Muscle of arm (tissue), 1 donor: ENCODE measurements at regions not wholly inside any gene's neighbourhood (a gene's known extent, or its start where the extent isn't known, plus 50 kb on each side); places are given as distances from the start of the nearest gene placed in this dataset.

Source experiments
- DNase-seq: peaks from one replicate; pipeline ENCODE4 v3.0.0-alpha.2; 2013

- no peak for DNase-seq
Observed at GRCh38 chr3:76349715-76350480, 564.5 kb upstream of the ZNF717 start.

- no peak for DNase-seq
Observed at GRCh38 chr3:76352051-76352450, 566.7 kb upstream of the ZNF717 start.

GRCh38 chr3:76352511-76353284 lies 567.3 kb upstream of the ZNF717 start:
- DNase-seq, result no peak

DNA sequence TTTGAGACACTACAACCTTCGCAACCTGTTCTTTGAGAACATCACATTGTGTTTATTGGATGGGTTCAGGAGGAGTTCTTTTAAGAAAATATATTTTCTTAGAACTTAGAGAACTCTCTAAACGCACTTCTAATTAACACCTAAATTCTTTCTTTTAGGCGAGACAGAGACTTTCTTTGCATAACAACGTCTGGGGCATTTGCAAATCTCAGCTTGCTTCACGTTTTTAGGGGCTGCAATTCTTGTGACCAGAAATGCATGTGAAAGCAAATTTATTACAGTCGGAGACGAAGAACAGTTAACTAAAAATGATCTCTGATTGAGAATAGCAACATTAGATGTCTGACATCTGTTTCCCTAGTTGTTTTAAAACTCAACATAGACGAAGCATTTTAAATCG lies 568.3 kb upstream of the ZNF717 start:
- DNase-seq, result no peak

- no peak for DNase-seq
Observed at GRCh38 chr3:76361010-76361409, 575.7 kb upstream of the ZNF717 start.

GRCh38 chr3:76362643-76363042 lies 577.3 kb upstream of the ZNF717 start:
- no peak for DNase-seq

DNA sequence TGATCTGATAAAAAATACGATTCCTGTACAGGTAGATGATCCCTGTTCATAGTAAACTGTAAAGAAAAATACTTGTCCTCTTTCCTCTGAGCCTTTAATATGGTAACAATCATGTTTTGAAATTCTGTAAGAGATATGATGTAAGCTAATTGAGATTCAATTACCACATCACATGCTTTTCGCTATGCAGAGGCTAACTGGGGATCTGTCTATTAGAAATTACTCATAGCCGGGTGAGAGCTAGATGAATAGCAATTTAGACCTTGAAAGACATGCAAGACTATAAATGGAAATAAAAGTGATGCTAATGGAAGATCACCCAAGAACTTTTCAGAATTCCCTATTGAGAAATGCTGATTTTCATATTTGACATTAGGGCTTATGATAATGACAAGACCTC lies 579.9 kb upstream of the ZNF717 start:
- DNase-seq, result no peak

DNA sequence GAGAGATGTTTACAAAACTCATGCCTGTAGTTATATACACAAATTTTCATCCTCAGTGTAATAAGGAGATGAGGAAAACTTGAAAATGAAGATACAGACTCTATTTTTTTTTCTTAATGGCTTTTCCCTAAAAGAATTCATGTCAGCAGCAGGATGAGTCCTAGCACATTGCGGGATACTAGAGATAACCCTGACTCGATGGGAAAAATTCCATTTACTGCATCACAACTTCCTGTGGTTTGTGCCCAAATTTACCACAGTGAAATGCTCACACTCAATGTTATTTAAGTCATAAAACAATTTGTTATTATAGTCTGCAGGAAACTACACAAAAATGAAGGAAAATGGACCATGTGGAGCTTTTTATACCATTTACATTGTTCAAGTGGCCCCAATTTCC lies 581.9 kb upstream of the ZNF717 start:
- no peak for DNase-seq

DNA sequence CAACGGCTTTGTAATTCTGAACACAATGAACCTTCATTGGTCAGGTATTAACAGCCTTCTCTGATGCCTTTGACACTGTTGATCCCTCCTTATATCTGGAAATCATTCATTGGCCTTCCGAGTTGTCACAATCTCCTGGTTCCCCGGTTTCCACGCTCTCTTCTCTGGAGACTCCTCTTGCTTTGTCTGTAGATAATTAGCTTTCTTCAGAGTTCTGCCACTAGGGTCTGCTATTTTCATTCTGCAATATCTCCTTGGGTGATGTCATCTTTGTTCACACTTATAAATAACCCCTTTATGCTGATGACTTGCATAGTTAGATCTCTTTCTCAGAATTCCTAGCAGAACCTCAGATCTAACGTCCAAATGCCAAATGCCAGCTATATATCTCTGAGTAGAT lies 583.8 kb upstream of the ZNF717 start:
- DNase-seq, result no peak

DNA sequence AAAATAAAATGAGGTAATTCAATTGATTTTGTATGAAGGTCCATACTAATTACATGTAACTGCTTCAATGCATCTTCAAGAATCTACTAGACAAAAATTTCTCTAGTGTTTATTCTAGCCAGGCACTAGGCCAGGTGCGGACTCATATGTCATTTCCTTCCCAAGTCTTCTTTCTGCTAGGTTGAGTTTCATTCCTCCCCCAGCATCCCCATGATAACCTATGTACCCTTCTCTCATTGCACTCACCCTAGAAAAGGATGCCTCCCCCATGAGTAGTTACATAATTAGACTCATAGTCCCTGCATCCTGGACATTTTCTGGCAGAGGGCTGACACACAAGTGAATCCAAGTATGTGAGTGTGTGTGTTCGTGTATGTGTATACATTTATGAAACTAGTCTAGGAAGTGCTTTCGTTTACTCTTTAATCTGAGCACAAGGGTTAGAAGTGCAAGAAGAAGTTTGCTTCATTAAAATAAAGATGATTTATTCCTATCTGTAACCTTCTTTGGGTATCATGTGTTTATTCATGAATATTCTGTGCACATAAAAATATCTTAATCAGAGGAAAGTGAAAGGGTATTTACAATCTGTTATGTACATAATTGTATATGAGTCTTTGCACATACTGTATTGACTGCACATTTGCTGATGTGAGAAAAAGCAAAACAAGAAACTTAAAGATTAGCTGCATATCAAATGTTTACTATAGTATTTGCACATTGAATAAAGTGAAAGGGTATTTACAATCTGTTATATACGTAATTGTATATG lies 585.6 kb upstream of the ZNF717 start:
- no peak for DNase-seq

DNA sequence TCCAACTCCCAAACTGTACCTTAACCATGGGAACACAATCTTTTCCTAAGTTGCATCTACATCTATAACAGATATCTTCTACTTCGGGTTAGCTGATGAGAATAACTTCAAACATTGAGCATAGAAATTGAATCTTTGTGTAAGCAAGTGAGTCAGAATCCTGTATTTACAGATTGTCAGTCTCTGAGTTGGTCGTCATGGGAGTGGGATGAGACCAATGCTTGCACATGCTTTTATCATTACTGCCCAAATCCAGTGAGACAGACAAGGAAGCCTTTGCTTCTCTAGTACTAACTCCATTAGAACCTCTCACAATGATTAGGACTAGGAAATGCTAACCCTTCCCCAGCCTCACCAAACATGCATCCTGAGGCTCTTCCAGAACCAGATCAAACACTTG lies 587.1 kb upstream of the ZNF717 start:
- no peak for DNase-seq

GRCh38 chr3:76377074-76377473 lies 591.7 kb upstream of the ZNF717 start:
- no peak for DNase-seq

GRCh38 chr3:76378789-76379188 lies 593.4 kb upstream of the ZNF717 start:
- DNase-seq, result no peak

GRCh38 chr3:76383781-76384180 lies 598.4 kb upstream of the ZNF717 start:
- DNase-seq, result no peak

DNA sequence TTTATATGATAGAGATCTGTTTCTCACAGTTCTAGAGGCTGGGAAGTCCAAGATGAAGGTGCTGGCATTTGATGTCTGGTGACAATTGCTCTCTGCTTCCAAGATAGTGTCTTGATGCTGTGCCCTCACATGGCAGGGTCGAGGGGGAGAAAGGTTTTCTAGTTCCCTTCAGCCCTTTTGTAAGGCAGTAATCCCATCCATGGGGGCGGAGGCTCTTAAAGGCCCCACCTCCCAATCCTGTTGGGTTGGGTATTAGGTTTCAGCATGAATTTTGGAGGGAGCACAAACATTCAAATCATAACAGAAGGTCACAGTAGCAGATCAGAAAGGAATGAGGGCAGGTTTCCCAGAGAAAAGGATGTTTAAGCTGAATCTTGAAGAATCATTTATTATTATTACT lies 601.7 kb upstream of the ZNF717 start:
- DNase-seq, result no peak

DNA sequence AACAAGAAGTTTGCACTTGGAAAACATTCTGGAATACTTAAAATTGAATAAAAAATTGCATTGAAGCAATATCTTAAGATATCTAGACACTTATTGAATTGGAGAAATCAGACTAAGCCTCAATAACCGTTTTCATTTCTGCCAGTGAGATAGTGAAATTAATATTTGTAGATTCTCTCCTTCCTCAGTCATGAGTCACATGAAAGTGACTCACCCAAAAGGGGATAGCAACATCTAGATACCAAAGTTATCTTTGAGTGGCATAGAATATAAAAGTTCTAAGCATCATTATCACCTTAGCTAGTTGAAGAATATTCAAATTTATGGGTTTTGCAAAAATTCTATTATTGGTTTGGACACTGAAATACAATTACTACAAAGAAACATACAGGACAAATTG lies 614.8 kb upstream of the ZNF717 start:
- no peak for DNase-seq

DNA sequence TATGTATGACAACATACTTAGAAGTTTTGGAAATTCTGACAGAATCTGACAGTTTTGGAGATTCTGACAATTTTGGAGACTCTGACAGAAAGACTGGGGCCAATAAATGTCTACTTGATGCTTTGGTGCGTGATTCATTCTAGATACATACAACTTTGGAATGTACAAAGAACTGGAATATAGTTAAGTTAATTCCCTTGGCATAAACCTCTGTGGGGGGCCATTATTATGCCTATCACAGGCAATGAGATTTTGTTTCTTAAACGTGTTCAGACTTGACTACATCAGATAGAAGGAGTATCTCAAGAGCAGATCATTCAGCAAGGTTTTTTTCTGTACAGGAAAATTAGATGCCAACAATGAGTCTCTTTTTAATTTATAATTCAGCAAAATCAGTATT lies 617.6 kb upstream of the ZNF717 start:
- DNase-seq, result no peak

GRCh38 chr3:76403556-76403955 lies 618.2 kb upstream of the ZNF717 start:
- DNase-seq, result no peak

GRCh38 chr3:76405196-76405595 lies 619.8 kb upstream of the ZNF717 start:
- DNase-seq, result no peak

DNA sequence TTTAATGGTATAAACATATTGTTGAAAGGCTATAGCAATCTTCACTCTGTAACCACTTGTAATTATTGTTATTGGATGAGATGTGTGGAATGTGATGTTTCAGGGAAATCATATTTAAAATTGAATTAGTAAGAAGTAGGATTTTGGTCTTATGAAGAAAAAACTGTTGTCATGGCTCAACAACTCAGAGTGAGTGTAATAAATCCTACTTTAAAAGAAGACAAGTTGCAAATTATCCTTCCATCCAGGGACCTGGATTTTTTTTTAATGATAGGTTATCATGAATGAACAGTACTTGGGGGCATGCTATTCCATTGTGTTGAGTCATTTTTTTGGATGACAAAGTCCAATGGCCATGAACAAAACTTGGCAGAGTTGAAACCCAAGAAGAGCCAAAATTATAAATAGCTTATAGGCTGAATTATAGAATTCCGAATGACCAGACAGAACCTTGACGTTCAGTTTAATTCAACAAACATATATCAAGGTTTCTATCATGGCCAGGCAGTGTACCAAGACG lies 625.5 kb upstream of the ZNF717 start:
- DNase-seq, result no peak

DNA sequence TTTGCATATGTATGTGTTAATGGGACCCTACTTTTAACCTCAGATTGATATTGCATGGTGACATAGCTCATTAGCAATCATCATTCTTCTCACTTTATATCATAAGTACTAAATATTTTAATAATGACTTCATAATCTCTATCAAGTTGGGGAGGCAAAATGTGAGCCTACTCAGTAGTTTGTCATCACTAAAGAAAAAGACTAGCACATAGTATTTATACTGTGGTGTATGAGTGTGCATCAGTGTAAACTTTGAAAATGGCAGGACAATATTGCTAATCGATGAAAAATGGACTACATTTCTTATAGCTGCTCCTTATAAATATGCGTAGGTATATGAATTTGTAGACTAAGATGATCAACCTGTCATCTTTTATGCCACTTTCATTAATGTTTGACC lies 624.5 kb upstream of the ROBO2 start:
- no peak for DNase-seq

DNA sequence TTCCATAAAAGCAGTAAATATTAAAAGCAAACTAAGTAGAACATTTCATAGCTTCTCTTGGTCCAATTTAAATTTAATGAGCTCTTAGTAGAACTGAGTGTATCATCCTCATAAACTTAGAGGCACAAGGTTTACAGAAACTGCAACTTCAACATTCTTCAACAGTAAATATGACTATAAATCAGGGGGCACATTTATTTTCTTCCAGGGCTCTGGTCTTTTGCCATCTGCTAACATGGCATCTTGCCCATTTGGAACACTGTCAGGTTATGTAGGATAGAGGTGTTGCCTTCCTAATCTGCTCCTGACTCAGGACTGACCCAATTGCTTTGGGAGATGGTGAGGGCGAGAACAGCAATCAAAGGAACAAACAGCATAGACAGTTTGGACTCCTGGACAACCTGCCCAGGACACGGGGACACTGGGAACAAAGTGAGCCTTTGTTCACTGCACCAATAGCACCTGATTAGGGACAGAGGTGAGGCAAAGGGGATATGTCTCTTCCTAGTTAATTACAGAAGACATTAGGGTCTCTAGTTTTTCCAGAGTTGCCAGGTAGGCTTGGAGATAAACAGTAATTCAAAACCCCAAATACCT lies 610.2 kb upstream of the ROBO2 start:
- DNase-seq, result no peak
